Neural cell (in vitro differentiated cells): ENCODE measurements at regions not wholly inside any gene's neighbourhood (a gene's known extent, or its start where the extent isn't known, plus 50 kb on each side); places are given as distances from the start of the nearest gene placed in this dataset.

Experiments
- H2AFZ ChIP-seq: fragments of 200-600, 300-800 bp; sonication (generic), shearing (Covaris generic); 2 replicates; pipeline ENCODE4 v1.6.0; 2014; ENCODE audit warnings: low read depth, mild to moderate bottlenecking, antibody characterized with exemption, low read length, moderate library complexity
- H3F3A ChIP-seq: fragments of 200-600 bp; shearing (Covaris generic); 2 replicates; pipeline ENCODE4 v1.6.1; 2016; ENCODE audit warnings: mild to moderate bottlenecking, moderate library complexity, mixed read lengths, antibody characterized with exemption, low read length; ENCODE audit not compliant: insufficient read depth, poor library complexity, severe bottlenecking
- H3K27ac ChIP-seq: fragments of 200-600, 300-800 bp; sonication (generic), shearing (Covaris generic); 2 replicates; pipeline ENCODE4 v1.5.1; 2014; ENCODE audit warnings: mild to moderate bottlenecking, low read length, moderate library complexity
- H3K27me3 ChIP-seq: fragments of 300-800, 200-600 bp; sonication (generic), shearing (Covaris generic); 2 replicates; pipeline ENCODE4 v1.6.0; 2014; ENCODE audit warnings: mild to moderate bottlenecking, low read depth, low read length, moderate library complexity; ENCODE audit not compliant: insufficient read depth
- H3K36me3 ChIP-seq: fragments of 300-800, 200-600 bp; sonication (generic), shearing (Covaris generic); 2 replicates; pipeline ENCODE4 v1.5.1; 2014; ENCODE audit warnings: mild to moderate bottlenecking, antibody characterized with exemption, low read length, moderate library complexity; ENCODE audit not compliant: insufficient read depth
- H3K4me2 ChIP-seq: fragments of 300-800, 200-600 bp; sonication (generic), shearing (Covaris generic); 2 replicates; pipeline ENCODE4 v1.6.0; 2014; ENCODE audit warnings: mild to moderate bottlenecking, low read length
- H3K4me3 ChIP-seq: fragments of 300-800, 200-600 bp; sonication (generic), shearing (Covaris generic); 2 replicates; pipeline ENCODE4 v1.5.1; 2014; ENCODE audit warnings: mild to moderate bottlenecking, low read length, moderate library complexity
- H3K79me2 ChIP-seq: fragments of 200-600 bp; shearing (Covaris generic); replicated peaks from 2 replicates; pipeline ENCODE4 v1.6.0; 2014; ENCODE audit warnings: mild to moderate bottlenecking, low read length, moderate library complexity; ENCODE audit not compliant: insufficient read depth
- H3K9ac ChIP-seq: fragments of 300-800, 200-600 bp; sonication (generic), shearing (Covaris generic); 2 replicates; pipeline ENCODE4 v1.6.1; 2016; ENCODE audit warnings: mild to moderate bottlenecking, low read length, mixed read lengths
- H3K9me2 ChIP-seq: fragments of 200-600 bp; shearing (Covaris generic); 2 replicates; pipeline ENCODE4 v1.6.1; 2016; ENCODE audit warnings: mild to moderate bottlenecking, low read length, mixed read lengths; ENCODE audit not compliant: insufficient read depth
- H3K9me3 ChIP-seq: fragments of 200-600, 300-800 bp; sonication (generic), shearing (Covaris generic); 2 replicates; pipeline ENCODE4 v1.6.1; 2016; ENCODE audit warnings: mild to moderate bottlenecking, mixed run types, low read length, moderate library complexity, mixed read lengths
- H4K20me1 ChIP-seq: fragments of 200-600 bp; shearing (Covaris generic); 2 replicates; pipeline ENCODE4 v1.6.1; 2016; ENCODE audit warnings: mild to moderate bottlenecking, mixed run types; ENCODE audit not compliant: insufficient read depth
- EP300 ChIP-seq: fragments of 450-650 bp; conservative IDR thresholded peaks from 2 replicates; pipeline ENCODE4 v1.6.1; 2014; ENCODE audit warnings: antibody characterized with exemption, mild to moderate bottlenecking, moderate library complexity; ENCODE audit not compliant: poor library complexity, severe bottlenecking
- EZH2 ChIP-seq: fragments of 200-600, 300-800 bp; shearing (Covaris generic), sonication (generic); IDR thresholded peaks from 2 replicates; pipeline ENCODE4 v1.6.1; 2014; ENCODE audit warnings: antibody characterized with exemption, low read length, borderline replicate concordance, mild to moderate bottlenecking; ENCODE audit not compliant: insufficient read depth, poor library complexity, severe bottlenecking
- MXI1 ChIP-seq: fragments of 450-650 bp; conservative IDR thresholded peaks from 2 replicates; pipeline ENCODE4 v1.6.1; 2014; ENCODE audit warnings: antibody characterized with exemption, mild to moderate bottlenecking; ENCODE audit not compliant: poor library complexity, severe bottlenecking
- POLR2AphosphoS5 ChIP-seq: IDR thresholded peaks from 2 replicates; pipeline ENCODE4 v1.6.1; 2012
- RAD21 ChIP-seq: fragments of 450-650 bp; conservative IDR thresholded peaks from 2 replicates; pipeline ENCODE4 v1.6.1; 2014; ENCODE audit warnings: antibody characterized with exemption, mild to moderate bottlenecking, moderate library complexity
- SMC3 ChIP-seq: fragments of 450-650 bp; conservative IDR thresholded peaks from 2 replicates; pipeline ENCODE4 v1.6.1; 2014; ENCODE audit warnings: antibody characterized with exemption, mild to moderate bottlenecking, moderate library complexity; ENCODE audit not compliant: poor library complexity
- TAF1 ChIP-seq: IDR thresholded peaks from 2 replicates; pipeline ENCODE4 v1.6.1; 2012; ENCODE audit warnings: low read depth
- TF ChIP-seq, protein P1 (sequence below): IDR thresholded peaks from 2 replicates; pipeline ENCODE4 v1.6.1; 2012; ENCODE audit warnings: borderline replicate concordance
- TF ChIP-seq, protein P2 (sequence below): fragments of 450-650 bp; IDR thresholded peaks from 2 replicates; pipeline ENCODE4 v1.5.1; 2014; ENCODE audit warnings: antibody characterized with exemption, mild to moderate bottlenecking, moderate library complexity; ENCODE audit not compliant: poor library complexity, severe bottlenecking

DNA sequence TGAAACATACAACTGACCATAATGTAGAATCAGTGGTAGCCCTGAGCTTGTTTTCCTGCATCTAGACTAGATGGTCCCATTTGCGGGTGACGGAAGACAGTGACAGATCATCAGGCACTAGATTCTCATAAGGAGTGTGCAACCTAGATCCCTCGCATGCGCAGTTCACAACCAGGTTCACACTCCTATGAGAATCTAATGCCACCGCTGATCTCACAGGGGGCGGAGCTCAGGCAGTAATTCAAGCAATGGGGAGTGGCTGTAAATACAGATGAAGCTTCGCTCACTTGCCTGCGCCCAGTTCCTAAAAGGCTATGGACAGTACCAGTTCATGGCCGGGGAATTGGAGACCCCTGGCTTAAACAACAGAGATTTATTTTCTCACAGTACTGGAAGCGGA, 656.3 kb downstream of the HS3ST4 start:
- Histone ChIP-seq H3F3A (no peaks in the 10 kb centered on the region), H3K79me2 (no peaks in the 10 kb centered on the region), H4K20me1 (no peaks in the 10 kb centered on the region), H3K9ac (no peak overlapping the region), H3K27ac (no peak overlapping the region), H3K9me3 (no peaks in the 10 kb centered on the region), H3K27me3 (no peaks in the 10 kb centered on the region), H2AFZ (no peak overlapping the region), H3K9me2 (no peaks in the 10 kb centered on the region), H3K36me3 (no peaks in the 10 kb centered on the region), H3K4me3 (no peak overlapping the region), H3K4me2 (no peak overlapping the region)
- TF ChIP-seq, protein P1, sequence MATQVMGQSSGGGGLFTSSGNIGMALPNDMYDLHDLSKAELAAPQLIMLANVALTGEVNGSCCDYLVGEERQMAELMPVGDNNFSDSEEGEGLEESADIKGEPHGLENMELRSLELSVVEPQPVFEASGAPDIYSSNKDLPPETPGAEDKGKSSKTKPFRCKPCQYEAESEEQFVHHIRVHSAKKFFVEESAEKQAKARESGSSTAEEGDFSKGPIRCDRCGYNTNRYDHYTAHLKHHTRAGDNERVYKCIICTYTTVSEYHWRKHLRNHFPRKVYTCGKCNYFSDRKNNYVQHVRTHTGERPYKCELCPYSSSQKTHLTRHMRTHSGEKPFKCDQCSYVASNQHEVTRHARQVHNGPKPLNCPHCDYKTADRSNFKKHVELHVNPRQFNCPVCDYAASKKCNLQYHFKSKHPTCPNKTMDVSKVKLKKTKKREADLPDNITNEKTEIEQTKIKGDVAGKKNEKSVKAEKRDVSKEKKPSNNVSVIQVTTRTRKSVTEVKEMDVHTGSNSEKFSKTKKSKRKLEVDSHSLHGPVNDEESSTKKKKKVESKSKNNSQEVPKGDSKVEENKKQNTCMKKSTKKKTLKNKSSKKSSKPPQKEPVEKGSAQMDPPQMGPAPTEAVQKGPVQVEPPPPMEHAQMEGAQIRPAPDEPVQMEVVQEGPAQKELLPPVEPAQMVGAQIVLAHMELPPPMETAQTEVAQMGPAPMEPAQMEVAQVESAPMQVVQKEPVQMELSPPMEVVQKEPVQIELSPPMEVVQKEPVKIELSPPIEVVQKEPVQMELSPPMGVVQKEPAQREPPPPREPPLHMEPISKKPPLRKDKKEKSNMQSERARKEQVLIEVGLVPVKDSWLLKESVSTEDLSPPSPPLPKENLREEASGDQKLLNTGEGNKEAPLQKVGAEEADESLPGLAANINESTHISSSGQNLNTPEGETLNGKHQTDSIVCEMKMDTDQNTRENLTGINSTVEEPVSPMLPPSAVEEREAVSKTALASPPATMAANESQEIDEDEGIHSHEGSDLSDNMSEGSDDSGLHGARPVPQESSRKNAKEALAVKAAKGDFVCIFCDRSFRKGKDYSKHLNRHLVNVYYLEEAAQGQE = no peak
- no peak for TF ChIP-seq TAF1
- no peak for TF ChIP-seq SMC3
- no peak for TF ChIP-seq MXI1
- no peak for TF ChIP-seq EZH2
- TF ChIP-seq, protein P2, sequence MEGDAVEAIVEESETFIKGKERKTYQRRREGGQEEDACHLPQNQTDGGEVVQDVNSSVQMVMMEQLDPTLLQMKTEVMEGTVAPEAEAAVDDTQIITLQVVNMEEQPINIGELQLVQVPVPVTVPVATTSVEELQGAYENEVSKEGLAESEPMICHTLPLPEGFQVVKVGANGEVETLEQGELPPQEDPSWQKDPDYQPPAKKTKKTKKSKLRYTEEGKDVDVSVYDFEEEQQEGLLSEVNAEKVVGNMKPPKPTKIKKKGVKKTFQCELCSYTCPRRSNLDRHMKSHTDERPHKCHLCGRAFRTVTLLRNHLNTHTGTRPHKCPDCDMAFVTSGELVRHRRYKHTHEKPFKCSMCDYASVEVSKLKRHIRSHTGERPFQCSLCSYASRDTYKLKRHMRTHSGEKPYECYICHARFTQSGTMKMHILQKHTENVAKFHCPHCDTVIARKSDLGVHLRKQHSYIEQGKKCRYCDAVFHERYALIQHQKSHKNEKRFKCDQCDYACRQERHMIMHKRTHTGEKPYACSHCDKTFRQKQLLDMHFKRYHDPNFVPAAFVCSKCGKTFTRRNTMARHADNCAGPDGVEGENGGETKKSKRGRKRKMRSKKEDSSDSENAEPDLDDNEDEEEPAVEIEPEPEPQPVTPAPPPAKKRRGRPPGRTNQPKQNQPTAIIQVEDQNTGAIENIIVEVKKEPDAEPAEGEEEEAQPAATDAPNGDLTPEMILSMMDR = no peak
- no peak for TF ChIP-seq POLR2AphosphoS5
- no peak for TF ChIP-seq RAD21
- no peak for TF ChIP-seq EP300

DNA sequence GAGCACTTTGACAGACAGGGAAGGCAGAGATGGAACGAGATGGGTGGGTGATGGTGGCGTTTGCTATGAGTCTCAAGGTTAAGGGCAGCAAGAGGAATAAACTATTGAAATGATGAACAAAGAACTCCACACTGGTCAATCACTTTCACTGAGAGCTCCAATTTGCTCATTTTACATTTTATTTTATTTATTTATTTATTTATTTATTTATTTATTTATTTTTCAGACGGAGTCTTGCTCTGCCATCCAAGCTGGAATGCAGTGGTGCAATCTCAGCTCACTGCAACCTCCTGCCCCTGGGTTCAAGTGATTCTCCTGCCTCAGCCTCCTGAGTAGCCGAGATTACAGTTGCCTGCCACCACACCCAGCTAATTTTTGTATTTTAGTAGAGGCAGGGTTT, 669.1 kb downstream of the HS3ST4 start:
- H3K9me3 ChIP-seq = no peaks in the 10 kb centered on the region
- no peak overlapping the region for H3K4me3 ChIP-seq
- H3K9me2 ChIP-seq = no peaks in the 10 kb centered on the region
- H3K36me3 ChIP-seq = no peaks in the 10 kb centered on the region
- no peaks in the 10 kb centered on the region for H3F3A ChIP-seq
- H4K20me1 ChIP-seq = no peaks in the 10 kb centered on the region
- no peak overlapping the region for H3K27ac ChIP-seq
- no peak overlapping the region for H2AFZ ChIP-seq
- H3K27me3 ChIP-seq = no peaks in the 10 kb centered on the region
- no peak overlapping the region for H3K9ac ChIP-seq
- H3K4me2 ChIP-seq = no peak overlapping the region
- H3K79me2 ChIP-seq = no peaks in the 10 kb centered on the region
- TF ChIP-seq, protein P2 = no peak
- TF ChIP-seq TAF1 (no peak), MXI1 (no peak), EZH2 (no peak), EP300 (no peak), RAD21 (no peak), SMC3 (no peak), POLR2AphosphoS5 (no peak)
- TF ChIP-seq, protein P1 = no peak
